ENCODE measurements at regions not wholly inside any gene's neighbourhood (a gene's known extent, or its start where the extent isn't known, plus 50 kb on each side); places are given as distances from the start of the nearest gene placed in this dataset.
"Not testable (repeated sequence)": the region's sequence is repeated elsewhere in the genome, so short reads cannot be mapped to it uniquely, and the experiment has no call there.

GRCh38 chr19:27735314-27735713 lies 1477.6 kb downstream of the UQCRFS1 start:
- DNase-seq (ENCODE audit: insufficient read length, low spot score): no peak
- no peak for FAIRE-seq

- FAIRE-seq (no peak), DNase-seq (ENCODE audit: insufficient read length, low spot score) (no peak)
Observed at GRCh38 chr19:27734496-27735220, 1478.3 kb downstream of the UQCRFS1 start.

- FAIRE-seq (no peak), DNase-seq (ENCODE audit: insufficient read length, low spot score) (no peak)
Observed at GRCh38 chr19:27733551-27734266, 1479.2 kb downstream of the UQCRFS1 start.

GRCh38 chr19:27729332-27729731 lies 1483.6 kb downstream of the UQCRFS1 start:
- DNase-seq (ENCODE audit: insufficient read length, low spot score) (no peak), FAIRE-seq (no peak)

GRCh38 chr19:27722625-27723024 lies 1490.3 kb downstream of the UQCRFS1 start:
- FAIRE-seq (no peak), DNase-seq (ENCODE audit: insufficient read length, low spot score) (no peak)

GRCh38 chr19:27720155-27720554 lies 1492.8 kb downstream of the UQCRFS1 start:
- no peak for DNase-seq (ENCODE audit: insufficient read length, low spot score)

GRCh38 chr19:27719034-27719433 lies 1493.9 kb downstream of the UQCRFS1 start:
- DNase-seq (ENCODE audit: insufficient read length, low spot score) (no peak), FAIRE-seq (no peak)

More at GRCh38 chr19:27720155-27720554, 1492.8 kb downstream of the UQCRFS1 start:
- no peak for FAIRE-seq

GRCh38 chr19:27718234-27718633 lies 1494.7 kb downstream of the UQCRFS1 start:
- DNase-seq (ENCODE audit: insufficient read length, low spot score) (no peak), FAIRE-seq (no peak)

GRCh38 chr19:27717825-27718224 lies 1495.1 kb downstream of the UQCRFS1 start:
- DNase-seq (ENCODE audit: insufficient read length, low spot score): no peak
- no peak for FAIRE-seq

GRCh38 chr19:27716922-27717321 lies 1496.0 kb downstream of the UQCRFS1 start:
- no peak for FAIRE-seq
- no peak for DNase-seq (ENCODE audit: insufficient read length, low spot score)

GRCh38 chr19:27714857-27715256 lies 1498.1 kb downstream of the UQCRFS1 start:
- FAIRE-seq (no peak), DNase-seq (ENCODE audit: insufficient read length, low spot score) (no peak)

- DNase-seq (ENCODE audit: insufficient read length, low spot score) (no peak), FAIRE-seq (no peak)
Observed at GRCh38 chr19:27709496-27709895, 1503.5 kb downstream of the UQCRFS1 start.

- FAIRE-seq; DNase-seq (ENCODE audit: insufficient read length, low spot score): not testable (repeated sequence)
Observed at GRCh38 chr19:27708986-27709385, 1504.0 kb downstream of the UQCRFS1 start.

- DNase-seq (ENCODE audit: insufficient read length, low spot score); FAIRE-seq: not testable (repeated sequence)
Observed at GRCh38 chr19:27707026-27707425, 1505.9 kb downstream of the UQCRFS1 start.

- no peak for FAIRE-seq
- no peak for DNase-seq (ENCODE audit: insufficient read length, low spot score)
Observed at GRCh38 chr19:27705896-27706295, 1507.1 kb downstream of the UQCRFS1 start.

- DNase-seq (ENCODE audit: insufficient read length, low spot score) (no peak), FAIRE-seq (no peak)
Observed at GRCh38 chr19:27694361-27695055, 1518.4 kb downstream of the UQCRFS1 start.

- no peak for DNase-seq (ENCODE audit: insufficient read length, low spot score)
Observed at GRCh38 chr19:27691991-27692390, 1521.0 kb downstream of the UQCRFS1 start.

GRCh38 chr19:27689734-27690241 lies 1523.2 kb downstream of the UQCRFS1 start:
- FAIRE-seq (no peak), DNase-seq (ENCODE audit: insufficient read length, low spot score) (no peak)

More at GRCh38 chr19:27691991-27692390, 1521.0 kb downstream of the UQCRFS1 start:
- no peak for FAIRE-seq

- DNase-seq (ENCODE audit: insufficient read length, low spot score) (no peak), FAIRE-seq (no peak)
Observed at GRCh38 chr19:27684293-27684692, 1528.7 kb downstream of the UQCRFS1 start.

GRCh38 chr19:27681972-27682371 lies 1531.0 kb downstream of the UQCRFS1 start:
- DNase-seq (ENCODE audit: insufficient read length, low spot score): no peak
- no peak for FAIRE-seq

- no peak for DNase-seq (ENCODE audit: insufficient read length, low spot score)
- no peak for FAIRE-seq
Observed at GRCh38 chr19:27679905-27680304, 1533.0 kb downstream of the UQCRFS1 start.

Data from HTR-8/SVneo (cell line).